ENCODE measurements at regions not wholly inside any gene's neighbourhood (a gene's known extent, or its start where the extent isn't known, plus 50 kb on each side); places are given as distances from the start of the nearest gene placed in this dataset.

DNA sequence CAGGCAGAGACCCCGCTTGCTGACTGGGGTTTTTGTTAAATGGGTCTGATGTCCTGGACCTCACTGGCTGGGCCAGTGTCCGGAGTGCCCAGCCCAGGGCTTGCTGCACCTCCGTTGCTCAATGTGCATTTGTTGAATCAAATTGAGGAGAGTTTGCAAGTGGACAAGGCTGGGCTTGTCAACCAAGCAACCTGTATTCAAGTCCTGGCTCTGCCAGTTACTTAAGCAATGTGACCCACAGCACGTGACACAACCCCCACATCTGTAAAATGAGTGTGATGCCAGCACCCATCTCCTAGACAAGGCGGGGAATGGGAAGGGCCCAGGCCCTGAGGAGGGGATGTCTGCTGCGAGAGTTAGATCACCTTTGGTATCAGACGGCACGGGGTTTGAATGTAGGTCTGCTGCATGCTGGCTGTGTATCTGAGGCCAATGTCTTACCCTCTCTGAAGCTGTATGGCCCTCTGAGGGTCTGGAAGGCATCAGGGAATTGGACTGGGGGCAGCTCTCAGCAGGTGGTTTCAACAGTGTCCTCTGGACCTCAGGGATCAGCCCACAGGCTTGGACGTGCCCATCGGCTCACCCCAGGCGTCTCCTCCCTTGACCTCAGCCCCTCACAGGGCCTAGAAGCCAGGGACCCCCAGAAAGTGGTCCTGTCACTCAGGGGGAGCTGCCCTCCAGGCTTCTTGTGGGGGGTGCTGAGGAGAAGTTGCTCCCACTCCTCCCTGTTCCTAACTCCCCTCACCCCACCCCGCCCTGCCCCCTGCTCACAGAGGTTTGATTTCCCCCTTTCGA, 51.0 kb upstream of the RUNX3 start:
- TF ChIP-seq, protein P1, sequence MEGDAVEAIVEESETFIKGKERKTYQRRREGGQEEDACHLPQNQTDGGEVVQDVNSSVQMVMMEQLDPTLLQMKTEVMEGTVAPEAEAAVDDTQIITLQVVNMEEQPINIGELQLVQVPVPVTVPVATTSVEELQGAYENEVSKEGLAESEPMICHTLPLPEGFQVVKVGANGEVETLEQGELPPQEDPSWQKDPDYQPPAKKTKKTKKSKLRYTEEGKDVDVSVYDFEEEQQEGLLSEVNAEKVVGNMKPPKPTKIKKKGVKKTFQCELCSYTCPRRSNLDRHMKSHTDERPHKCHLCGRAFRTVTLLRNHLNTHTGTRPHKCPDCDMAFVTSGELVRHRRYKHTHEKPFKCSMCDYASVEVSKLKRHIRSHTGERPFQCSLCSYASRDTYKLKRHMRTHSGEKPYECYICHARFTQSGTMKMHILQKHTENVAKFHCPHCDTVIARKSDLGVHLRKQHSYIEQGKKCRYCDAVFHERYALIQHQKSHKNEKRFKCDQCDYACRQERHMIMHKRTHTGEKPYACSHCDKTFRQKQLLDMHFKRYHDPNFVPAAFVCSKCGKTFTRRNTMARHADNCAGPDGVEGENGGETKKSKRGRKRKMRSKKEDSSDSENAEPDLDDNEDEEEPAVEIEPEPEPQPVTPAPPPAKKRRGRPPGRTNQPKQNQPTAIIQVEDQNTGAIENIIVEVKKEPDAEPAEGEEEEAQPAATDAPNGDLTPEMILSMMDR (conservative IDR thresholded peaks at IDR 0.05), result no peak
- TF ChIP-seq EZH2 (IDR thresholded peaks at IDR 0.05; ENCODE audit: low read depth), result no peak

Measured in PC-9 (cell line).